ENCODE measurements at regions not wholly inside any gene's neighbourhood (a gene's known extent, or its start where the extent isn't known, plus 50 kb on each side); places are given as distances from the start of the nearest gene placed in this dataset.
"Not testable (repeated sequence)": the region's sequence is repeated elsewhere in the genome, so short reads cannot be mapped to it uniquely, and the experiment has no call there.

GRCh38 chr6:168377484-168377855 lies 57.9 kb upstream of the DACT2 start (continued):
- no peak for TF ChIP-seq PRDM15 (CRISPR knock-in tag; IDR thresholded peaks at IDR 0.05)

GRCh38 chr6:168377856-168378832 lies 58.6 kb upstream of the DACT2 start:
- RAD21 ChIA-PET (ENCODE audit: unreplicated experiment), result no interaction called here
- in situ Hi-C loops (cut with MboI) (no loop called here), intact Hi-C loops (cut with micrococcal nuclease; ENCODE audit: unreplicated experiment) (no loop called here)
- no peak overlapping the region for H3K4me2 ChIP-seq (ENCODE audit: control insufficient read depth, insufficient read depth)
- ATAC-seq (no peak), DNase-seq (ENCODE audit: low read depth, low spot score) (no peak), FAIRE-seq (no peak)
- no peaks in the 10 kb centered on the region for H3K79me2 ChIP-seq (ENCODE audit: control insufficient read depth, insufficient read depth, low read length)
- no peak overlapping the region for H3K9ac ChIP-seq (ENCODE audit: control insufficient read depth, insufficient read depth, low read length)
- no peak for TF ChIP-seq CUX1 (IDR thresholded peaks at IDR 0.05; ENCODE audit: insufficient replicate concordance, low read depth, low read length)
- no peak for TF ChIP-seq GABPA (IDR thresholded peaks at IDR 0.05; ENCODE audit: low read depth)
- H3K36me3 ChIP-seq (ENCODE audit: control insufficient read depth in 2 of 2, insufficient read depth in 2 of 2, low read length in 1 of 2), result no peaks in the 10 kb centered on the region
- H2AFZ ChIP-seq (ENCODE audit: control insufficient read depth, low read depth, low read length), result no peak overlapping the region
- POLR2A ChIA-PET, result no interaction called here
- H3K27ac ChIP-seq (ENCODE audit: control insufficient read depth, insufficient read depth), result no peak overlapping the region
- SMC1A ChIA-PET (ENCODE audit: uncharacterized antibody, unreplicated experiment), result no interaction called here
- no peak overlapping the region for H3K4me3 ChIP-seq
- H3K27me3 ChIP-seq (replicated peaks in 1 of 2; ENCODE audit: control insufficient read depth in 2 of 2, insufficient read depth in 2 of 2, low read length in 1 of 2), result no peaks in the 10 kb centered on the region
- WGBS (ENCODE audit: insufficient coverage, insufficient replicate concordance, low lambda C conversion rate, missing lambda C conversion rate), result 57% methylated on average over 24 of the region's 28 CpGs
- H4K20me1 ChIP-seq (ENCODE audit: control insufficient read depth, insufficient read depth), result no peaks in the 10 kb centered on the region
- CTCF ChIA-PET, result no interaction called here
- no peaks in the 10 kb centered on the region for H3K4me1 ChIP-seq (ENCODE audit: control insufficient read depth, insufficient read depth, low read length)
- peaks cover 6% of the 10 kb centered on the region; the same call in 1 of the 3 replicates for H3K9me3 ChIP-seq (replicated peaks; ENCODE audit: control insufficient read depth, insufficient read depth, low read length)
- BruUV-seq (replicated peaks), result no TSS peak

- H3K36me3 ChIP-seq (ENCODE audit: control insufficient read depth in 2 of 2, insufficient read depth in 2 of 2, low read length in 1 of 2); RAD21 ChIA-PET (ENCODE audit: unreplicated experiment); CTCF ChIA-PET; ATAC-seq; H4K20me1 ChIP-seq (ENCODE audit: control insufficient read depth, insufficient read depth); POLR2A ChIA-PET; H2AFZ ChIP-seq (ENCODE audit: control insufficient read depth, low read depth, low read length); H3K79me2 ChIP-seq (ENCODE audit: control insufficient read depth, insufficient read depth, low read length); SMC1A ChIA-PET (ENCODE audit: uncharacterized antibody, unreplicated experiment); H3K4me1 ChIP-seq (ENCODE audit: control insufficient read depth, insufficient read depth, low read length); BruUV-seq (replicated peaks); H3K9ac ChIP-seq (ENCODE audit: control insufficient read depth, insufficient read depth, low read length); intact Hi-C loops (cut with micrococcal nuclease; ENCODE audit: unreplicated experiment); H3K4me2 ChIP-seq (ENCODE audit: control insufficient read depth, insufficient read depth); H3K4me3 ChIP-seq; in situ Hi-C loops (cut with MboI); H3K9me3 ChIP-seq (replicated peaks; ENCODE audit: control insufficient read depth, insufficient read depth, low read length); DNase-seq (ENCODE audit: low read depth, low spot score); H3K27me3 ChIP-seq (replicated peaks in 1 of 2; ENCODE audit: control insufficient read depth in 2 of 2, insufficient read depth in 2 of 2, low read length in 1 of 2); H3K27ac ChIP-seq (ENCODE audit: control insufficient read depth, insufficient read depth); FAIRE-seq: not testable (repeated sequence)
- 72% methylated on average over 14 of the region's 20 CpGs for WGBS (ENCODE audit: insufficient coverage, insufficient replicate concordance, low lambda C conversion rate, missing lambda C conversion rate)
Observed at GRCh38 chr6:168379579-168379978, 60.0 kb upstream of the DACT2 start.
